Activated CD8-positive, alpha-beta T cell treated with anti-CD3 and anti-CD28 coated beads, Interleukin-2, amount 10 ng/mL, durations not matched to agents 7 days and 5 days (primary cell): ENCODE measurements at regions not wholly inside any gene's neighbourhood (a gene's known extent, or its start where the extent isn't known, plus 50 kb on each side); places are given as distances from the start of the nearest gene placed in this dataset.

ENCODE experiments used
- ATAC-seq: fragments of 150-1000 bp; cut with Tn5 transposase; one replicate; pipeline ENCODE4 v1.10.0; 2021; ENCODE audit warnings: moderate library complexity
- CTCF ChIA-PET: fragments of 350-600 bp; sonication (Branson Sonifier 250); formaldehyde crosslinking; loops from one replicate; lab custom pipeline; 2021; ENCODE audit warnings: antibody characterized with exemption; lab: Charles Lee
- POLR2A ChIA-PET: fragments of 350-600 bp; sonication (Branson Sonifier 250); formaldehyde crosslinking; loops from one replicate; lab custom pipeline; 2021; ENCODE audit warnings: antibody characterized with exemption; lab: Charles Lee
- DNase-seq: peaks from one replicate; pipeline ENCODE4 v3.0.0-alpha.2; 2020
- H3K27ac Mint-ChIP-seq: one replicate; pipeline ENCODE4 v1.8.0; 2021; ENCODE audit warnings: mild to moderate bottlenecking, mixed read lengths
- H3K27me3 Mint-ChIP-seq: one replicate; pipeline ENCODE4 v1.8.0; 2021; ENCODE audit warnings: low read depth, mixed read lengths
- H3K36me3 Mint-ChIP-seq: one replicate; pipeline ENCODE4 v1.8.0; 2021; ENCODE audit warnings: low read depth, mixed read lengths
- H3K4me1 Mint-ChIP-seq: one replicate; pipeline ENCODE4 v1.8.0; 2021; ENCODE audit warnings: low read depth, mixed read lengths
- H3K4me3 Mint-ChIP-seq: one replicate; pipeline ENCODE4 v1.8.0; 2021; ENCODE audit warnings: mild to moderate bottlenecking, mixed read lengths
- H3K9me3 Mint-ChIP-seq: one replicate; pipeline ENCODE4 v1.8.0; 2022; ENCODE audit warnings: mixed read lengths; ENCODE audit not compliant: insufficient read depth

- no peak overlapping the region for H3K27ac Mint-ChIP-seq
- H3K27me3 Mint-ChIP-seq: no peaks in the 10 kb centered on the region
- DNase-seq (no peak), ATAC-seq (no peak)
- ChIA-PET POLR2A (no interaction called here), CTCF (no interaction called here)
- H3K36me3 Mint-ChIP-seq: no peaks in the 10 kb centered on the region
- no peak overlapping the region for H3K4me3 Mint-ChIP-seq
- H3K4me1 Mint-ChIP-seq: no peaks in the 10 kb centered on the region
- H3K9me3 Mint-ChIP-seq: peaks cover 6% of the 10 kb centered on the region
These were observed 147.5 kb upstream of the SMIM31 start for GRCh38 chr4:164606478-164606877.

DNA sequence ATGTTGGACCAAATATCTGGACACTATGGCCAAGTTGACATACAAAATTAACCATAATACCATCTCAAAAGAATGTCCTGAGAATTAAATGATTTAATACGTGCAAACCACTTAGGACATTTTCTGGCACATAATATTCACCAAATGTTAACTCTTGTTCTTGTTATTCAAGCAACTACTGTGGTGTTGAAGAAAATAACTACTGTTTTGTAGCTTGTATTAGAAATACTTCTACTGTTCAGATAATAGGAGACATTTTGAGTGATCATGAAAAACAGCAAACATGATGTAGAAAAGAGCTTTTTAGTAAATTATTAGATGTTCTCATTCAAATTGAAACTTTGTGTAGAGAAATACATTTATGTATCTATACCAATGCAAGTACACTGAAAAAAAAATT, 140.7 kb upstream of the SMIM31 start:
- no peaks in the 10 kb centered on the region for H3K4me1 Mint-ChIP-seq
- ChIA-PET CTCF (no interaction called here), POLR2A (no interaction called here)
- ATAC-seq: no peak
- H3K4me3 Mint-ChIP-seq: no peak overlapping the region
- no peaks in the 10 kb centered on the region for H3K36me3 Mint-ChIP-seq
- DNase-seq: no peak
- no peaks in the 10 kb centered on the region for H3K27me3 Mint-ChIP-seq
- H3K27ac Mint-ChIP-seq: no peak overlapping the region
- no peaks in the 10 kb centered on the region for H3K9me3 Mint-ChIP-seq

- no peaks in the 10 kb centered on the region for H3K9me3 Mint-ChIP-seq
These were observed 140.1 kb upstream of the SMIM31 start for GRCh38 chr4:164613792-164614191.

GRCh38 chr4:164614329-164614728, 139.6 kb upstream of the SMIM31 start:
- ChIA-PET CTCF (no interaction called here), POLR2A (no interaction called here)
- Mint-ChIP-seq H3K9me3 (no peaks in the 10 kb centered on the region), H3K27ac (no peak overlapping the region), H3K4me3 (no peak overlapping the region), H3K27me3 (no peaks in the 10 kb centered on the region), H3K4me1 (no peaks in the 10 kb centered on the region), H3K36me3 (no peaks in the 10 kb centered on the region)
- ATAC-seq: no peak
- DNase-seq: no peak

More at GRCh38 chr4:164613792-164614191, 140.1 kb upstream of the SMIM31 start:
- Mint-ChIP-seq H3K27me3 (no peaks in the 10 kb centered on the region), H3K27ac (no peak overlapping the region), H3K36me3 (no peaks in the 10 kb centered on the region), H3K4me1 (no peaks in the 10 kb centered on the region), H3K4me3 (no peak overlapping the region)
- no peak for ATAC-seq
- ChIA-PET POLR2A (no interaction called here), CTCF (no interaction called here)
- no peak for DNase-seq

DNA sequence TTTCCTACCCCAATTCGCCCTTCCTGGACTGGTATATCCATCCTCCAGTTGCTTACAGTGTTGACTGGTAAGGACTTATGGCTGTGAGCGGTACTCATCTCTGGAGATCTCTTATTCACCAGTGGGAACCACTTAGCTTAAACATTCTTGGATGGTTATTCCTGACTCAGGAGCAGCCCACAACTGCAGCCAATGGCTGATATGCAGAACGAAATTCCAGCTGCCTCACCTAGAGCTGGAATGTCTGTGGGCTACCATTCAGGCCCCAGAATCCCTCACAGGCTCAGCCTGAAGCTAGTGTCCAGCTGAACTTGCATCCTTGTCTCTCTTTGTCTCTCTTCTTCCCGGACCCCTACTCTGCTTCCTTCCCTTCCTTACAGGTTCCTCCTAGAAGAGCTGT, 138.9 kb upstream of the SMIM31 start:
- no peak overlapping the region for H3K27ac Mint-ChIP-seq
- DNase-seq: no peak
- CTCF ChIA-PET: no interaction called here

GRCh38 chr4:164615964-164616363, 138.0 kb upstream of the SMIM31 start:
- no peak for DNase-seq
- Mint-ChIP-seq H3K4me1 (no peaks in the 10 kb centered on the region), H3K4me3 (no peak overlapping the region), H3K27ac (no peak overlapping the region), H3K9me3 (no peaks in the 10 kb centered on the region), H3K27me3 (no peaks in the 10 kb centered on the region), H3K36me3 (no peaks in the 10 kb centered on the region)
- ChIA-PET POLR2A (no interaction called here), CTCF (no interaction called here)
- no peak for ATAC-seq

More for the DNA sequence above, 138.9 kb upstream of the SMIM31 start:
- no peaks in the 10 kb centered on the region for H3K9me3 Mint-ChIP-seq
- H3K36me3 Mint-ChIP-seq: no peaks in the 10 kb centered on the region
- H3K4me3 Mint-ChIP-seq: no peak overlapping the region
- POLR2A ChIA-PET: no interaction called here
- no peaks in the 10 kb centered on the region for H3K27me3 Mint-ChIP-seq
- ATAC-seq: no peak
- no peaks in the 10 kb centered on the region for H3K4me1 Mint-ChIP-seq

GRCh38 chr4:164616961-164617360, 137.0 kb upstream of the SMIM31 start:
- no peak overlapping the region for H3K27ac Mint-ChIP-seq
- H3K36me3 Mint-ChIP-seq: no peaks in the 10 kb centered on the region
- ChIA-PET CTCF (no interaction called here), POLR2A (no interaction called here)
- ATAC-seq (no peak), DNase-seq (no peak)
- no peaks in the 10 kb centered on the region for H3K27me3 Mint-ChIP-seq
- no peaks in the 10 kb centered on the region for H3K4me1 Mint-ChIP-seq
- no peak overlapping the region for H3K4me3 Mint-ChIP-seq
- H3K9me3 Mint-ChIP-seq: no peaks in the 10 kb centered on the region

DNA sequence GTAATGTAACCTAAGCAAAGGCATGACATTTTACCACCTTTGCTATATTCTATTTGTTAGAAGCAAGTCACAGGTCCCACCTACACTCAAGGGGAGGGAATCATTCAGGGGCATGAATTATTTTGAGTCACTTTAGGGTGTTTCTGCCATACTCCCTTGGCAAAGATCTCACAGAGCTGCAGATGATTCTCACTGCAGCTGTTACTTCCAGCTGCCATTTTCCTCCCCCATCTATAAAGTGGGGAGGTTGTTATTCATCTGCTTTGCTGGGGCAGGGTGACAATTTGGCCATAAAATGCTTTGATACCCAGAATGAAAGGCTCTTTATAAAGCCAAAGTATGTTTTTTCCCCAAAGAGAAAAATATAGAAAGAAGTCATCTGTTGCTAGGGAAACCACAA, 136.5 kb upstream of the SMIM31 start:
- H3K9me3 Mint-ChIP-seq: no peaks in the 10 kb centered on the region
- no peak for ATAC-seq
- CTCF ChIA-PET: no interaction called here
- no peak overlapping the region for H3K27ac Mint-ChIP-seq
- H3K4me1 Mint-ChIP-seq: no peaks in the 10 kb centered on the region
- no peaks in the 10 kb centered on the region for H3K27me3 Mint-ChIP-seq
- POLR2A ChIA-PET: no interaction called here
- no peak overlapping the region for H3K4me3 Mint-ChIP-seq
- no peaks in the 10 kb centered on the region for H3K36me3 Mint-ChIP-seq
- DNase-seq: no peak

- CTCF ChIA-PET: no interaction called here
- DNase-seq (no peak), ATAC-seq (no peak)
- H3K36me3 Mint-ChIP-seq: no peaks in the 10 kb centered on the region
- H3K27ac Mint-ChIP-seq: no peak overlapping the region
- no peaks in the 10 kb centered on the region for H3K9me3 Mint-ChIP-seq
- POLR2A ChIA-PET: no interaction called here
- no peak overlapping the region for H3K4me3 Mint-ChIP-seq
- H3K27me3 Mint-ChIP-seq: no peaks in the 10 kb centered on the region
- no peaks in the 10 kb centered on the region for H3K4me1 Mint-ChIP-seq
These were observed 136.0 kb upstream of the SMIM31 start for GRCh38 chr4:164617911-164618310.

DNA sequence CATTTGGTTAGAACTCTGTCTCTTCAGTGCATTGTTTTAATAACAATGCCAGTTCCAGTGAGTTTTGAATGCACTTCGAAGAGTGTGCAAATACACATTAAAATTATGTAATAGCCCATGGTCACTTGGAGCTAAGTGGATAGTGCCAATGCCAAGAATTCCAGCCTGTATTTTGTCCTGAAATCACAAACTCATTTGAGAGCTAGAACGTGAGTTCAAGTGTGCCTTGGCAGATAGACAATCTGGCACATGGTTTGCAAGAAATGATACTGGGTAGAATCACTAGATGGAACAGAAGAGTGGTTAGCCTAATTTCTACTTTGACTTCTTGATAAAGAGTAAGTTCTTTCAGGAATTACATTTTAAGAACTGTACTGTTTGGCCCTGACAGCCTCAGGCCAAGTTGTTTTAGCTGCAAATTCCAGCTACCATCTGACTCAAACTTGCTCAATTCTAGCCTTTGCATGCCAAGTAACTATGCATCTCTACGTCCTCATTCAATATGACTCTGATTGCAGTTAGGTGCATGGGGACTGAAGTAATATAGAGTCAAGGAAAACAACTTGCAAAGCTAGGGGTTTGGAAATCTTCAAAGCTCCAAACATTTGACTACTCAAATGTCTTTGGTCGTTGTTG, 131.9 kb upstream of the SMIM31 start:
- Mint-ChIP-seq H3K27me3 (no peaks in the 10 kb centered on the region), H3K4me1 (no peaks in the 10 kb centered on the region), H3K4me3 (no peak overlapping the region), H3K36me3 (no peaks in the 10 kb centered on the region), H3K27ac (no peak overlapping the region), H3K9me3 (no peaks in the 10 kb centered on the region)
- DNase-seq: no peak
- no peak for ATAC-seq
- ChIA-PET POLR2A (no interaction called here), CTCF (no interaction called here)

DNA sequence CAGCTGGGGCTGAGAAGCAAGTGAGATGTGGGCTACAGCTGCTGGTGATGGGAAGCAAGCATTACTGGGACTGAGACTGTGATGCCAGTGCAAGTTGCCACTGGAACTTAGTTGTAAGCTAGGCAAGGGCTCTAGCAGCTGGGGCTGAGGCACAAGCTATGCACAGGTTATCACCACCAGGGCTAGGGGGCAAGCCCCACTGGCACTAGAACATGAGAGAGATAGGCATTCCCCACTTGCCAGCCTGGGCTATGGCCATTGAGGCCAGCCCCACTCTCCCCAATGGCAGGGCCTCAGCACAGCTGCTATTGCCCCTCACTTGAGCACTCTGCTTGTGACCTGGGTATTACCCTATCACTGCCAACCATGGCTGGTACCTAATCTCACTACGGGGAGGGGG, 130.8 kb upstream of the SMIM31 start:
- H3K4me1 Mint-ChIP-seq: no peaks in the 10 kb centered on the region
- ChIA-PET POLR2A (no interaction called here), CTCF (no interaction called here)
- no peaks in the 10 kb centered on the region for H3K9me3 Mint-ChIP-seq
- no peak for DNase-seq
- no peaks in the 10 kb centered on the region for H3K36me3 Mint-ChIP-seq
- no peak overlapping the region for H3K27ac Mint-ChIP-seq
- ATAC-seq: no peak
- H3K4me3 Mint-ChIP-seq: no peak overlapping the region
- H3K27me3 Mint-ChIP-seq: no peaks in the 10 kb centered on the region

DNA sequence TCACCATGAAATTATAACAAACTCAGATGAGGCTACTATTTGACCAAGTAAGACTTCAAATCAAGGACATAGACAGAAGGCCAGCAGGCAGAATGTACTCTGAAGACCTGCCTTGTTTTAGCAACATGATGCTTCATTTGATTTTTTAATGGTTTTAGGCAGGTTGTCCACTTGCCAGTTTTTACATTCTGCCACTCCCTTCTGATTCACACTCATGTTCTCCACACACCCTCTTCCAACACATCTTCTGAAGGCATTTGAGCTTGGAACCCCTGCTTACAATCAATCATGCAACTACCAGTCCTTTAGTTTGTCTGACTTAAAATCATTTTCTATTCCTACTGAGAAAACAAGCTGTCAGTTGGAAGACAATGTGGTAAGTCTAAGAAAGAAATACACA, 114.9 kb upstream of the SMIM31 start:
- no peaks in the 10 kb centered on the region for H3K9me3 Mint-ChIP-seq
- ATAC-seq: no peak
- no peak for DNase-seq
- H3K36me3 Mint-ChIP-seq: no peaks in the 10 kb centered on the region
- H3K4me1 Mint-ChIP-seq: no peaks in the 10 kb centered on the region
- H3K4me3 Mint-ChIP-seq: no peak overlapping the region
- ChIA-PET CTCF (no interaction called here), POLR2A (no interaction called here)
- H3K27me3 Mint-ChIP-seq: no peaks in the 10 kb centered on the region
- H3K27ac Mint-ChIP-seq: no peak overlapping the region

GRCh38 chr4:164648151-164648848, 105.6 kb upstream of the SMIM31 start:
- ChIA-PET POLR2A (no interaction called here), CTCF (no interaction called here)
- no peak for ATAC-seq
- H3K4me1 Mint-ChIP-seq: no peaks in the 10 kb centered on the region
- no peak overlapping the region for H3K4me3 Mint-ChIP-seq
- DNase-seq: no peak
- H3K27ac Mint-ChIP-seq: no peak overlapping the region
- H3K9me3 Mint-ChIP-seq: peaks cover 4% of the 10 kb centered on the region
- H3K27me3 Mint-ChIP-seq: no peaks in the 10 kb centered on the region
- H3K36me3 Mint-ChIP-seq: no peaks in the 10 kb centered on the region
